HEK293 (cell line): ENCODE measurements at regions not wholly inside any gene's neighbourhood (a gene's known extent, or its start where the extent isn't known, plus 50 kb on each side); places are given as distances from the start of the nearest gene placed in this dataset.

Source experiments
- CTCF ChIA-PET: fragments of 350-600 bp; formaldehyde crosslinking; extraction: SDS; loops from one replicate; lab custom pipeline; 2021; ENCODE audit warnings: antibody characterized with exemption; lab: Yijun Ruan, JAX
- POLR2A ChIA-PET: fragments of 300-600 bp; formaldehyde crosslinking; extraction: SDS; loops from one replicate; lab custom pipeline; 2020; ENCODE audit warnings: antibody characterized with exemption, inconsistent platforms; lab: Yijun Ruan, JAX
- H3K27ac ChIP-seq: fragments of 200-500 bp; sonication (Bioruptor generic); 2 replicates; pipeline ENCODE4 v1.5.1; 2014; ENCODE audit warnings: low read depth, low read length, control low read depth, inconsistent platforms; ENCODE audit errors: extremely low read depth
- H3K36me3 ChIP-seq, 2 experiments: fragments of 200-500 bp in 1 of 2; sonication (Bioruptor generic) in 1 of 2; 1 replicate in 1 of 2; 2 replicates in 1 of 2; pipeline ENCODE4 v1.5.1; 2014 to 2017; ENCODE audit warnings: inconsistent platforms in 2 of 2, low read length in 2 of 2; ENCODE audit not compliant: control insufficient read depth in 2 of 2, insufficient read depth in 1 of 2
- H3K4me1 ChIP-seq: fragments of 200-500 bp; sonication (Bioruptor generic); 2 replicates; pipeline ENCODE4 v1.5.1; 2014; ENCODE audit warnings: mild to moderate bottlenecking, low read length, inconsistent platforms; ENCODE audit not compliant: control insufficient read depth, insufficient read depth
- H3K4me3 ChIP-seq: 2 replicates; pipeline ENCODE4 v1.5.1; 2011; ENCODE audit warnings: low read depth, mild to moderate bottlenecking, control low read depth, low read length, moderate library complexity
- H3K9me3 ChIP-seq: fragments of 200-500 bp; sonication (Bioruptor generic); 2 replicates; pipeline ENCODE4 v1.5.1; 2014; ENCODE audit warnings: low read depth, low read length, inconsistent platforms; ENCODE audit not compliant: control insufficient read depth, insufficient read depth
- ELK4 ChIP-seq: IDR thresholded peaks from 2 replicates; pipeline ENCODE4 v1.6.1; 2011; ENCODE audit warnings: mild to moderate bottlenecking, low read depth, low read length, borderline replicate concordance
- GLI4 ChIP-seq: fragments of 450-650 bp; formaldehyde crosslinking; IDR thresholded peaks from 2 replicates; pipeline ENCODE4 v1.5.1; 2016; ENCODE audit warnings: missing biosample characterization, missing genetic modification characterization
- MZF1 ChIP-seq: fragments of 450-650 bp; formaldehyde crosslinking; IDR thresholded peaks from 2 replicates; pipeline ENCODE4 v1.5.1; 2017; ENCODE audit warnings: missing biosample characterization, missing genetic modification characterization, borderline replicate concordance
- SALL2 ChIP-seq: fragments of 450-650 bp; formaldehyde crosslinking; IDR thresholded peaks from 2 replicates; pipeline ENCODE4 v1.5.0; 2017; ENCODE audit warnings: missing biosample characterization, mild to moderate bottlenecking, missing genetic modification characterization, borderline replicate concordance
- WT1 ChIP-seq: fragments of 450-650 bp; formaldehyde crosslinking; IDR thresholded peaks from 2 replicates; pipeline ENCODE4 v1.5.1; 2016; ENCODE audit warnings: missing biosample characterization, missing genetic modification characterization
- YY1 ChIP-seq: fragments of 450-650 bp; formaldehyde crosslinking; IDR thresholded peaks from 2 replicates; pipeline ENCODE4 v1.5.1; 2018; ENCODE audit warnings: missing biosample characterization, missing genetic modification characterization
- ZNF114 ChIP-seq: fragments of 450-650 bp; formaldehyde crosslinking; IDR thresholded peaks from 2 replicates; pipeline ENCODE4 v1.5.0; 2017; ENCODE audit warnings: missing biosample characterization, missing genetic modification characterization
- ZNF133 ChIP-seq: fragments of 450-650 bp; formaldehyde crosslinking; IDR thresholded peaks from 2 replicates; pipeline ENCODE4 v1.5.1; 2016; ENCODE audit warnings: missing biosample characterization, missing genetic modification characterization
- ZNF140 ChIP-seq: fragments of 450-650 bp; formaldehyde crosslinking; IDR thresholded peaks from 2 replicates; pipeline ENCODE4 v1.5.1; 2016; ENCODE audit warnings: missing biosample characterization, missing genetic modification characterization
- ZNF16 ChIP-seq: fragments of 450-650 bp; formaldehyde crosslinking; IDR thresholded peaks from 2 replicates; pipeline ENCODE4 v1.5.1; 2016; ENCODE audit warnings: low read depth, missing biosample characterization, missing genetic modification characterization
- ZNF169 ChIP-seq: fragments of 450-650 bp; formaldehyde crosslinking; IDR thresholded peaks from 2 replicates; pipeline ENCODE4 v1.5.1; 2016; ENCODE audit warnings: missing biosample characterization, missing genetic modification characterization
- ZNF24 ChIP-seq: fragments of 450-650 bp; formaldehyde crosslinking; IDR thresholded peaks from 2 replicates; pipeline ENCODE4 v1.5.1; 2016; ENCODE audit warnings: missing biosample characterization, missing genetic modification characterization
- ZNF302 ChIP-seq: fragments of 450-650 bp; formaldehyde crosslinking; IDR thresholded peaks from 2 replicates; pipeline ENCODE4 v1.5.1; 2016; ENCODE audit warnings: missing biosample characterization, missing genetic modification characterization, low read depth
- ZNF335 ChIP-seq: fragments of 450-650 bp; formaldehyde crosslinking; conservative IDR thresholded peaks from 2 replicates; pipeline ENCODE4 v1.5.1; 2016; ENCODE audit warnings: missing biosample characterization, missing genetic modification characterization
- ZNF350 ChIP-seq: fragments of 450-650 bp; formaldehyde crosslinking; IDR thresholded peaks from 2 replicates; pipeline ENCODE4 v1.5.0; 2017; ENCODE audit warnings: missing biosample characterization, mild to moderate bottlenecking, missing genetic modification characterization
- ZNF416 ChIP-seq: fragments of 450-650 bp; formaldehyde crosslinking; IDR thresholded peaks from 2 replicates; pipeline ENCODE4 v1.5.1; 2016; ENCODE audit warnings: missing biosample characterization, missing genetic modification characterization
- ZNF426 ChIP-seq: fragments of 450-650 bp; formaldehyde crosslinking; IDR thresholded peaks from 2 replicates; pipeline ENCODE4 v1.5.1; 2017; ENCODE audit warnings: missing biosample characterization, missing genetic modification characterization, mild to moderate bottlenecking, inconsistent platforms, moderate library complexity
- ZNF510 ChIP-seq: fragments of 450-650 bp; formaldehyde crosslinking; IDR thresholded peaks from 2 replicates; pipeline ENCODE4 v1.5.1; 2018; ENCODE audit warnings: mild to moderate bottlenecking, missing genetic modification characterization, missing biosample characterization; ENCODE audit not compliant: insufficient replicate concordance
- ZNF513 ChIP-seq: fragments of 450-650 bp; IDR thresholded peaks from 2 replicates; pipeline ENCODE4 v1.5.1; 2018; ENCODE audit warnings: missing biosample characterization, missing genetic modification characterization
- ZNF558 ChIP-seq: fragments of 450-650 bp; formaldehyde crosslinking; IDR thresholded peaks from 2 replicates; pipeline ENCODE4 v1.5.1; 2016; ENCODE audit warnings: missing biosample characterization, missing genetic modification characterization
- ZNF843 ChIP-seq: fragments of 450-650 bp; formaldehyde crosslinking; IDR thresholded peaks from 2 replicates; pipeline ENCODE4 v1.5.1; 2016; ENCODE audit warnings: missing biosample characterization, missing genetic modification characterization
- ZSCAN30 ChIP-seq: fragments of 450-650 bp; IDR thresholded peaks from 2 replicates; pipeline ENCODE4 v1.5.1; 2018; ENCODE audit warnings: missing biosample characterization, mild to moderate bottlenecking, missing genetic modification characterization, moderate library complexity
- TF ChIP-seq, protein P1 (sequence below): fragments of 450-650 bp; formaldehyde crosslinking; IDR thresholded peaks from 2 replicates; pipeline ENCODE4 v1.5.1; 2017; ENCODE audit warnings: missing biosample characterization, missing genetic modification characterization
- TF ChIP-seq, protein P2 (sequence below): fragments of 450-650 bp; formaldehyde crosslinking; IDR thresholded peaks from 2 replicates; pipeline ENCODE4 v1.5.1; 2016; ENCODE audit warnings: missing biosample characterization, missing genetic modification characterization
- TF ChIP-seq, protein P3 (sequence below): fragments of 450-650 bp; formaldehyde crosslinking; IDR thresholded peaks from 2 replicates; pipeline ENCODE4 v1.5.1; 2016; ENCODE audit warnings: missing biosample characterization, missing genetic modification characterization
- TF ChIP-seq, protein P4 (sequence below): fragments of 450-650 bp; formaldehyde crosslinking; IDR thresholded peaks from 2 replicates; pipeline ENCODE4 v1.5.1; 2016; ENCODE audit warnings: missing biosample characterization, missing genetic modification characterization

GRCh38 chr11:15705891-15706290, 591.2 kb downstream of the INSC start:
- TF ChIP-seq ZNF510 (tag by site-specific recombination), result no peak
- TF ChIP-seq, protein P1, sequence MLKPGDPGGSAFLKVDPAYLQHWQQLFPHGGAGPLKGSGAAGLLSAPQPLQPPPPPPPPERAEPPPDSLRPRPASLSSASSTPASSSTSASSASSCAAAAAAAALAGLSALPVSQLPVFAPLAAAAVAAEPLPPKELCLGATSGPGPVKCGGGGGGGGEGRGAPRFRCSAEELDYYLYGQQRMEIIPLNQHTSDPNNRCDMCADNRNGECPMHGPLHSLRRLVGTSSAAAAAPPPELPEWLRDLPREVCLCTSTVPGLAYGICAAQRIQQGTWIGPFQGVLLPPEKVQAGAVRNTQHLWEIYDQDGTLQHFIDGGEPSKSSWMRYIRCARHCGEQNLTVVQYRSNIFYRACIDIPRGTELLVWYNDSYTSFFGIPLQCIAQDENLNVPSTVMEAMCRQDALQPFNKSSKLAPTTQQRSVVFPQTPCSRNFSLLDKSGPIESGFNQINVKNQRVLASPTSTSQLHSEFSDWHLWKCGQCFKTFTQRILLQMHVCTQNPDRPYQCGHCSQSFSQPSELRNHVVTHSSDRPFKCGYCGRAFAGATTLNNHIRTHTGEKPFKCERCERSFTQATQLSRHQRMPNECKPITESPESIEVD (tag by site-specific recombination), result no peak
- Histone ChIP-seq H3K4me3 (no peak overlapping the region), H3K4me1 (no peaks in the 10 kb centered on the region), H3K27ac (no peak overlapping the region), H3K36me3 (no peaks in the 10 kb centered on the region), H3K9me3 (no peaks in the 10 kb centered on the region)
- POLR2A ChIA-PET, result no interaction called here
- CTCF ChIA-PET, result interaction anchor here (0.7 kb wide), 1 partner anchor 56 kb away, joined by 3 read pairs; no protein-coding TSS in a partner anchor

DNA sequence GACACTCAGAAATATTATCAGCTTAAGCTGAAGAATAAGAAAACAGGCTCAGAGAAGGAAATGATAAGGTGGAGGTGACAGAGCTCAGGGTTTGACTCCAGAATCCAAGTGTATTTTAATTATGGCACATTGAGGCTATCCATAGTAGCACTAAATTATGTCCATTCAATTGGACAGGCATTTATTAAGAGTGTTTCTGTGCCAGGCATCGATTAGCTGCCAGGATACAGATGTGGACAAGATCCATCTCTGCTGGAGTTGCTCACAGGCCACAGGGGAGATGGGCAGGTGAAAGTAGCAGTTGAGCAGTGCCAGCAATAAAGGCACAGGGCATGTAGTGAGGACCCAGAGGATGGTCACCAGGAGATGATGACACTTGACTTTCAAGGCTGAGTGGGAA, 592.5 kb downstream of the INSC start:
- ChIA-PET POLR2A (no interaction called here), CTCF (no interaction called here)
- H3K27ac ChIP-seq, result no peak overlapping the region

DNA sequence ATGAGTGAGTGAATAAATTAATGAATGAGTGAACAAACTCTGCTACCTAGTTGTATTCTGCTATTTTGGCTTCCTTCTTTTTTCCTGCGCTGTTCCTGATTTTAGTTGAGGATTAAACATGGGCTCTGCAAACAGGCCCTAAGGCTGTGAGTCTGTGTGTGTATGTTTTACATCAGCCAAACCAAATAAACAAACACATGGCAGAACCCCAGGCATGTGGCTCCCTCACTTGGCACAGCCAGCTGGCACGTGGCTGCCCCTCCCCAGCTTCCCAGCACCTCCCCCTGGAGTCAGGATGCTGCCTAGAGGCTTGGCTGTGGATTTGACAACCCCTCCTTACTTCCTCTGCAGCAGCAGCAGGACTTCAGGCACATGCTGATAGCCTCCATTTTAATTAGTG, 593.2 kb downstream of the INSC start:
- no peaks in the 10 kb centered on the region for H3K4me1 ChIP-seq
- no peak overlapping the region for H3K4me3 ChIP-seq
- ChIA-PET POLR2A (no interaction called here), CTCF (no interaction called here)
- H3K36me3 ChIP-seq, result no peaks in the 10 kb centered on the region
- no peaks in the 10 kb centered on the region for H3K9me3 ChIP-seq
- no peak overlapping the region for H3K27ac ChIP-seq
- no peak for TF ChIP-seq ZNF302 (tag by site-specific recombination)
- no peak for TF ChIP-seq ZNF513 (tag by site-specific recombination)
- TF ChIP-seq ZNF24, result 0 out of 2 replicates have a peak, but pooled peaks have one; percentile 15
- TF ChIP-seq ZNF350 (tag by site-specific recombination), result no peak
- TF ChIP-seq ZNF416, result no peak
- TF ChIP-seq ZNF335, result peak; percentile 73
- peak; percentile 58; the same call in 1 of the 2 replicates for TF ChIP-seq ZNF843
- no peak for TF ChIP-seq ZNF133 (tag by site-specific recombination)
- TF ChIP-seq, protein P2, sequence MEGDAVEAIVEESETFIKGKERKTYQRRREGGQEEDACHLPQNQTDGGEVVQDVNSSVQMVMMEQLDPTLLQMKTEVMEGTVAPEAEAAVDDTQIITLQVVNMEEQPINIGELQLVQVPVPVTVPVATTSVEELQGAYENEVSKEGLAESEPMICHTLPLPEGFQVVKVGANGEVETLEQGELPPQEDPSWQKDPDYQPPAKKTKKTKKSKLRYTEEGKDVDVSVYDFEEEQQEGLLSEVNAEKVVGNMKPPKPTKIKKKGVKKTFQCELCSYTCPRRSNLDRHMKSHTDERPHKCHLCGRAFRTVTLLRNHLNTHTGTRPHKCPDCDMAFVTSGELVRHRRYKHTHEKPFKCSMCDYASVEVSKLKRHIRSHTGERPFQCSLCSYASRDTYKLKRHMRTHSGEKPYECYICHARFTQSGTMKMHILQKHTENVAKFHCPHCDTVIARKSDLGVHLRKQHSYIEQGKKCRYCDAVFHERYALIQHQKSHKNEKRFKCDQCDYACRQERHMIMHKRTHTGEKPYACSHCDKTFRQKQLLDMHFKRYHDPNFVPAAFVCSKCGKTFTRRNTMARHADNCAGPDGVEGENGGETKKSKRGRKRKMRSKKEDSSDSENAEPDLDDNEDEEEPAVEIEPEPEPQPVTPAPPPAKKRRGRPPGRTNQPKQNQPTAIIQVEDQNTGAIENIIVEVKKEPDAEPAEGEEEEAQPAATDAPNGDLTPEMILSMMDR (tag by site-specific recombination), result 0 out of 2 replicates have a peak, but pooled peaks have one; percentile 7

More for the DNA sequence above, 592.5 kb downstream of the INSC start:
- Histone ChIP-seq H3K36me3 (no peaks in the 10 kb centered on the region), H3K9me3 (no peaks in the 10 kb centered on the region), H3K4me3 (no peak overlapping the region), H3K4me1 (no peaks in the 10 kb centered on the region)
- TF ChIP-seq, protein P3, sequence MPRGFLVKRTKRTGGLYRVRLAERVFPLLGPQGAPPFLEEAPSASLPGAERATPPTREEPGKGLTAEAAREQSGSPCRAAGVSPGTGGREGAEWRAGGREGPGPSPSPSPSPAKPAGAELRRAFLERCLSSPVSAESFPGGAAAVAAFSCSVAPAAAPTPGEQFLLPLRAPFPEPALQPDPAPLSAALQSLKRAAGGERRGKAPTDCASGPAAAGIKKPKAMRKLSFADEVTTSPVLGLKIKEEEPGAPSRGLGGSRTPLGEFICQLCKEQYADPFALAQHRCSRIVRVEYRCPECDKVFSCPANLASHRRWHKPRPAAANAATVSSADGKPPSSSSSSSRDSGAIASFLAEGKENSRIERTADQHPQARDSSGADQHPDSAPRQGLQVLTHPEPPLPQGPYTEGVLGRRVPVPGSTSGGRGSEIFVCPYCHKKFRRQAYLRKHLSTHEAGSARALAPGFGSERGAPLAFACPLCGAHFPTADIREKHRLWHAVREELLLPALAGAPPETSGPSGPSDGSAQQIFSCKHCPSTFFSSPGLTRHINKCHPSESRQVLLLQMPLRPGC, result no peak
- no peak for TF ChIP-seq ZNF140 (tag by site-specific recombination)
- TF ChIP-seq ZNF114, result no peak
- TF ChIP-seq MZF1 (tag by site-specific recombination), result no peak
- TF ChIP-seq YY1 (tag by site-specific recombination), result no peak
- TF ChIP-seq ELK4, result no peak
- no peak for TF ChIP-seq ZNF169 (tag by site-specific recombination)
- TF ChIP-seq SALL2, result no peak
- TF ChIP-seq ZNF558 (tag by site-specific recombination), result no peak
- TF ChIP-seq ZNF426 (tag by site-specific recombination), result no peak
- TF ChIP-seq WT1 (tag by site-specific recombination), result no peak
- no peak for TF ChIP-seq GLI4 (tag by site-specific recombination)
- TF ChIP-seq, protein P4, sequence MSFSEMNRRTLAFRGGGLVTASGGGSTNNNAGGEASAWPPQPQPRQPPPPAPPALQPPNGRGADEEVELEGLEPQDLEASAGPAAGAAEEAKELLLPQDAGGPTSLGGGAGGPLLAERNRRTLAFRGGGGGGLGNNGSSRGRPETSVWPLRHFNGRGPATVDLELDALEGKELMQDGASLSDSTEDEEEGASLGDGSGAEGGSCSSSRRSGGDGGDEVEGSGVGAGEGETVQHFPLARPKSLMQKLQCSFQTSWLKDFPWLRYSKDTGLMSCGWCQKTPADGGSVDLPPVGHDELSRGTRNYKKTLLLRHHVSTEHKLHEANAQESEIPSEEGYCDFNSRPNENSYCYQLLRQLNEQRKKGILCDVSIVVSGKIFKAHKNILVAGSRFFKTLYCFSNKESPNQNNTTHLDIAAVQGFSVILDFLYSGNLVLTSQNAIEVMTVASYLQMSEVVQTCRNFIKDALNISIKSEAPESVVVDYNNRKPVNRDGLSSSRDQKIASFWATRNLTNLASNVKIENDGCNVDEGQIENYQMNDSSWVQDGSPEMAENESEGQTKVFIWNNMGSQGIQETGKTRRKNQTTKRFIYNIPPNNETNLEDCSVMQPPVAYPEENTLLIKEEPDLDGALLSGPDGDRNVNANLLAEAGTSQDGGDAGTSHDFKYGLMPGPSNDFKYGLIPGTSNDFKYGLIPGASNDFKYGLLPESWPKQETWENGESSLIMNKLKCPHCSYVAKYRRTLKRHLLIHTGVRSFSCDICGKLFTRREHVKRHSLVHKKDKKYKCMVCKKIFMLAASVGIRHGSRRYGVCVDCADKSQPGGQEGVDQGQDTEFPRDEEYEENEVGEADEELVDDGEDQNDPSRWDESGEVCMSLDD (tag by site-specific recombination), result no peak
- no peak for TF ChIP-seq ZSCAN30
- no peak for TF ChIP-seq ZNF16 (tag by site-specific recombination)
